ENCODE measurements at regions not wholly inside any gene's neighbourhood (a gene's known extent, or its start where the extent isn't known, plus 50 kb on each side); places are given as distances from the start of the nearest gene placed in this dataset.

- DNase-seq (ENCODE audit: low read depth): no peak
Measured at GRCh38 chr3:194995334-194995733, 275.6 kb downstream of the XXYLT1 start.

DNA sequence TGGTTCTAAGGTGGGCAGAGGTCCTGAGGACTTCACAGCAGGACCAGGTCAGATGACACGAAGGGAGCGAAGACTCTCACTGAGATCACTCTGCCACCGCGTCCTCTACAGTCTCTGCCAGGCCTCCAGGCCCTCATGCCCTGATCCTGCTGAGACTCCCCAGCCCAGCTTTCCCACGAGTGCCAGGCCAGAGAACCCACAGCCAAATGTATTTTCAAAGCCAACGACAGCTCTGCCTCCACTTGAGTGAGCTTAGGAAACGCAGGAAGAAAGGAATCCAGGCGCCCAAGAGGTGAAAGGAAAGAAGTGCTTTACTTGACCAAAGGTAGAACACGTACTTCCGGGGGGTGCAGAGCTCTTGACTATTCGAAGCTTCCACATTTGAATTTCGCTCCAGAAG is 275.0 kb downstream of the XXYLT1 start:
- no peak for DNase-seq (ENCODE audit: low read depth)

- no peak for DNase-seq (ENCODE audit: low read depth)
Measured at GRCh38 chr3:194996746-194997145, 274.2 kb downstream of the XXYLT1 start.

DNA sequence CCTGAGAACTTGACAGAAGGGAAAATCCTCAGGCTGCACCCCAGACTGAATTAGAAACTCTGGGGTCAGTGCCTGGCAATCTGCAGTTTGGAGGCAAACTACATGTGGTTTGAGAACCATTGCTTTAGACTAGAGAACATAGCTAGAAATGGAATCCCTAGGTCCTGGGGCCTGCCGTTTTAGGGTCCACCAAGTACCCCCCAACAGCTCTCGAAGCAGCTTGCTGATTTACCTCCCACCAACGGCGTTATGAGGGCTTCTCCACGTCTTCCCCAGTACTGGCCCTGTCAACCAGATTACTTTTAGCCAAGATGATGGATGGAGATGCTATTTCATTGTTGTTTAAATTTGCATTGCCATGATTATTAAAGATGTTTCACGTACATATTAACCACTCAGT is 272.5 kb downstream of the XXYLT1 start:
- no peak for DNase-seq (ENCODE audit: low read depth)

DNA sequence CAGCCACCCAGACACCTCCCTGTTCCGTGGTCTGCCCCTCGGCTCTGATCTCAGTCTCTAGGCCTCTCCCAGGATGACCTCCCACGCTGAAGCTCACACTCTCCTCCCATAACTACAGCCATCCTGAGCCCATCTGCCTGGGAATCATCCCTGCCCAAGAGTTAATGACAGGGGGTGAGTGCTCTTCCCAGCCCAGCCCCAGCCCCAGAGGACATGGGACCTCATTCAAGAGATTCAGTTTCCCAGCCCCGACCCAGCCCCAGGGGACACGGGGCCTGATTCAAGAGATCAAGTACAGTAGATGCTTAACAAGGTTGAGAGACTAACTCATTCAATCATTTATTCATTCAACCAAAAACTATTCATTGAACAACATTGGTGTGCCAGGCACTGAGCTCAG is 272.0 kb downstream of the XXYLT1 start:
- no peak for DNase-seq (ENCODE audit: low read depth)

- no peak for DNase-seq (ENCODE audit: low read depth)
Measured at GRCh38 chr3:194999491-194999890, 271.5 kb downstream of the XXYLT1 start.

- DNase-seq (ENCODE audit: low read depth): no peak
Measured at GRCh38 chr3:195001261-195001660, 269.7 kb downstream of the XXYLT1 start.

- no peak for DNase-seq (ENCODE audit: low read depth)
Measured at GRCh38 chr3:195001961-195002861, 268.7 kb downstream of the XXYLT1 start.

- DNase-seq (ENCODE audit: low read depth): no peak
Measured at GRCh38 chr3:195003006-195003892, 267.7 kb downstream of the XXYLT1 start.

GRCh38 chr3:195003893-195004289 is 267.1 kb downstream of the XXYLT1 start:
- no peak for DNase-seq (ENCODE audit: low read depth)

- DNase-seq (ENCODE audit: low read depth): no peak
Measured at GRCh38 chr3:195004512-195005250, 266.3 kb downstream of the XXYLT1 start.

GRCh38 chr3:195005251-195005620 is 265.7 kb downstream of the XXYLT1 start:
- no peak for DNase-seq (ENCODE audit: low read depth)

- no peak for DNase-seq (ENCODE audit: low read depth)
Measured at GRCh38 chr3:195005759-195006510, 265.0 kb downstream of the XXYLT1 start.

- no peak for DNase-seq (ENCODE audit: low read depth)
Measured at GRCh38 chr3:195007151-195007550, 263.8 kb downstream of the XXYLT1 start.

DNA sequence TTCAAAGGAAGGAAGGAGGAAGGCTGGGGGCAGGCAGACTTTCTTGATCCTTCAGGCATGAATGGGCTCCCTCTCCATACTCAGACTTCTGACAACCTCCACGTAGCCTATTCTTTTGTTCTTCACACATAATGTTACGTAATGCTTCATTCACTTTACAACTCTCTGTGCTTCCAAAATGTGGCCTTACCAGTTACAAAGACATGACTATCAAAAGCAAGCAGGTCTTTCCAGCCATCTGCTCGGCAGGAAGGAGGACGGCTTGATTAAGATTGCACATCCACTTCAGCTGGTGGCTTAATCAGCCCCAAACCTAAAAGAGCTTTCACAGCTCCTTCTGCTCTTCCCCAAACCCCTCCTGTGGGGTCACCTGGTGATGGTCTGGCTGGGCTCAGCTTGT is 263.2 kb downstream of the XXYLT1 start:
- DNase-seq (ENCODE audit: low read depth): no peak

- no peak for DNase-seq (ENCODE audit: low read depth)
Measured at GRCh38 chr3:195008816-195009215, 262.1 kb downstream of the XXYLT1 start.

DNA sequence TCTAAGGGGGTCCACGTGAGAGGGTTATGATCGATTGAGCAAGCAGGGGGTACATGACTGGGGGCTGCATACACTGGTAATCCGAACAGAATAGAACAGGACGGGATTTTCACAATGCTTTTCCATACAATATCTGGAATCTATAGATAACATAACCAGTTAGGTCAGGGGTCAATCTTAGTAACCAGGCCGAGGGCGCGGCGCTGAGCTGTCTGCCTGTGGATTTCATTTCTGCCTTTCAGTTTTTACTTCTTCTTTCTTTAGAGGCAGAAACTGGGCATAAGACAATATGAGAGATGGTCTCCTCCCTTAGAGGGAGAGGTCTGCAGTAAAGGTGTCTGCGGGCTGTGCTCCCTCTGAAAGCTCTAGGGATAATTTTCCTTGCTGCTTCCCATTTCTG is 261.3 kb downstream of the XXYLT1 start:
- no peak for DNase-seq (ENCODE audit: low read depth)

DNA sequence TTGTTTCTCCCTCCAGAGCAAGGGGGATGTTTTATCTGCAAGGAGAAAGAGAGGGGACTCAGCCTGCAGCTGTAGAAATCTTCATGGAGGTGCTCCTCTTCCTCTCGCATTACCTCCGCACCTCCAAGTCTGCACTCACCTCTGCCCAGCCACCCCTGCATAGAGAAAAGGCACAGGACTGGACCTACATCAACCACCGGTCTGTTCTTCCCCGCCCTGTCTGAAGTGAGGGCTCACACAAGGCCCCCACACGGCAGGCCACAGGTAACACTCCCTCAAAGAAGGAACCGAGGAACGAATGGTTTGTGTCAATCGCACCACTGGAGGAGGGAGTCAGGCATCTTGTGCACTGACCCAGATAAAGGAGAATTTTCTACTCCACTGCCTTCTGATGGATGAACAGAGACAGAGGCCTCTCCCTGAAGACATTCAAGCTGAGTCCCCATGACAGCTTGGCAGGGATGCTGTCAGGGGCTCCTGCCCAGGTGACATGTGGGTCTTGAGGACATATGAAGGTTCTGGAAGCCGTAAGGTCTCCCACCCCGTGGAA is 260.3 kb downstream of the XXYLT1 start:
- DNase-seq (ENCODE audit: low read depth): no peak

GRCh38 chr3:195011231-195011834 is 259.6 kb downstream of the XXYLT1 start:
- DNase-seq (ENCODE audit: low read depth): no peak

- DNase-seq (ENCODE audit: low read depth): no peak
Measured at GRCh38 chr3:195012100-195012499, 258.9 kb downstream of the XXYLT1 start.

DNA sequence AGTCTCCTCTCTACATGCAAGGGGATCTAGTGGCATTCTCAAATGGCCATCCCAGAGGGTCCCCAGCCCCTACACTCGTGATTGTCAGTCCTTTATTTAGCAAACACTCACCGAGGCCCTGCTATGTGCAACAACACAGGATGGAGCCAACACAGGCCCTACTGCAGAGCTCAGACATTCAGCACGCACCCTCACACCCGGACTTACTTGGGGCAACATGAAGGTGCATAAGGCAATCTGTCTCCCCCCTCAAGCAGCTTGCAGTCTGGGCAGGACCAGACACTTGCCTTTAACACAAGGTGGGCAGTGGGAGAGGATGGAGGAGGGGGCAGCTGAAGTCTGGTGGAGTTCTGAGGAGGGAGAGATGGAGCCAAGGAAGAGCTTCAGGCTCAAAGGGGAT is 258.4 kb downstream of the XXYLT1 start:
- DNase-seq (ENCODE audit: low read depth): no peak
